SK-N-SH treated with all-trans-retinoic acid at 6 μM for 48 hours (cell line): ENCODE measurements at regions not wholly inside any gene's neighbourhood (a gene's known extent, or its start where the extent isn't known, plus 50 kb on each side); places are given as distances from the start of the nearest gene placed in this dataset.

ENCODE experiments used
- ATAC-seq: fragments of 200-7000 bp; cut with Tn5 transposase; 3 replicates; pipeline ENCODE4 v1.9.1; 2020; ENCODE audit warnings: mild to moderate bottlenecking, moderate library complexity
- ARNTL ChIP-seq: fragments of 450-650 bp; formaldehyde crosslinking; IDR thresholded peaks from 2 replicates; pipeline ENCODE4 v1.5.0; 2020; ENCODE audit warnings: low read depth, mild to moderate bottlenecking, moderate library complexity, borderline replicate concordance
- BACH2 ChIP-seq: fragments of 250-450 bp; sonication (Bioruptor Pico); IDR thresholded peaks from 2 replicates; pipeline ENCODE4 v1.9.0; 2021; ENCODE audit warnings: mild to moderate bottlenecking, borderline replicate concordance
- CSDC2 ChIP-seq: fragments of 250-450 bp; sonication (Bioruptor Pico); IDR thresholded peaks from 2 replicates; pipeline ENCODE4 v1.5.0; 2020; ENCODE audit warnings: mild to moderate bottlenecking, moderate library complexity
- CSRNP3 ChIP-seq: fragments of 250-450 bp; sonication (Bioruptor Pico); IDR thresholded peaks from 2 replicates; pipeline ENCODE4 v1.5.1; 2021; ENCODE audit warnings: mild to moderate bottlenecking, moderate library complexity
- ESRRG ChIP-seq: fragments of 250-450 bp; sonication (Bioruptor Pico); IDR thresholded peaks from 2 replicates; pipeline ENCODE4 v1.6.1; 2021; ENCODE audit warnings: mild to moderate bottlenecking
- GLIS3 ChIP-seq: fragments of 250-450 bp; sonication (Bioruptor Pico); IDR thresholded peaks from 2 replicates; pipeline ENCODE4 v1.5.0; 2020; ENCODE audit warnings: mild to moderate bottlenecking, moderate library complexity
- ISL1 ChIP-seq: fragments of 250-450 bp; sonication (Bioruptor Pico); IDR thresholded peaks from 2 replicates; pipeline ENCODE4 v2.1.2; 2022; ENCODE audit warnings: mild to moderate bottlenecking, moderate library complexity
- OSR1 ChIP-seq: fragments of 250-450 bp; sonication (Bioruptor Pico); IDR thresholded peaks from 2 replicates; pipeline ENCODE4 v1.8.0; 2022; ENCODE audit warnings: moderate library complexity, mild to moderate bottlenecking, inconsistent platforms
- PPARA ChIP-seq: fragments of 250-450 bp; sonication (Bioruptor Pico); IDR thresholded peaks from 2 replicates; pipeline ENCODE4 v1.5.0; 2020; ENCODE audit warnings: mild to moderate bottlenecking, borderline replicate concordance
- RARB ChIP-seq: fragments of 250-450 bp; sonication (Bioruptor Pico); IDR thresholded peaks from 2 replicates; pipeline ENCODE4 v1.8.0; 2021; ENCODE audit warnings: mild to moderate bottlenecking, moderate library complexity
- SNAI2 ChIP-seq: fragments of 250-450 bp; sonication (Bioruptor Pico); IDR thresholded peaks from 2 replicates; pipeline ENCODE4 v1.5.0; 2020; ENCODE audit warnings: mild to moderate bottlenecking, moderate library complexity
- TCF4 ChIP-seq: fragments of 250-450 bp; sonication (Bioruptor Pico); IDR thresholded peaks from 2 replicates; pipeline ENCODE4 v1.8.0; 2021; ENCODE audit warnings: mild to moderate bottlenecking, moderate library complexity, borderline replicate concordance
- TOX ChIP-seq: fragments of 250-450 bp; sonication (Bioruptor Pico); IDR thresholded peaks from 2 replicates; pipeline ENCODE4 v1.8.0; 2021; ENCODE audit warnings: mild to moderate bottlenecking, moderate library complexity, borderline replicate concordance
- ZC3H10 ChIP-seq: fragments of 250-450 bp; sonication (Bioruptor Pico); IDR thresholded peaks from 2 replicates; pipeline ENCODE4 v1.5.1; 2021; ENCODE audit warnings: mild to moderate bottlenecking, moderate library complexity
- ZFP3 ChIP-seq: fragments of 250-450 bp; sonication (Bioruptor Pico); IDR thresholded peaks from 2 replicates; pipeline ENCODE4 v1.5.0; 2020; ENCODE audit warnings: mild to moderate bottlenecking, moderate library complexity
- ZFP30 ChIP-seq: fragments of 450-650 bp; formaldehyde crosslinking; IDR thresholded peaks from 2 replicates; pipeline ENCODE4 v1.5.0; 2022; ENCODE audit warnings: mild to moderate bottlenecking, moderate library complexity
- ZNF565 ChIP-seq: fragments of 450-650 bp; formaldehyde crosslinking; conservative IDR thresholded peaks from 2 replicates; pipeline ENCODE4 v1.5.0; 2020; ENCODE audit warnings: low read depth, mild to moderate bottlenecking, moderate library complexity
- TF ChIP-seq, protein P1 (sequence below): fragments of 250-450 bp; sonication (Bioruptor Pico); IDR thresholded peaks from 2 replicates; pipeline ENCODE4 v1.8.0; 2020; ENCODE audit warnings: mild to moderate bottlenecking, moderate library complexity, borderline replicate concordance
- TF ChIP-seq, protein P2 (sequence below): fragments of 250-450 bp; sonication (Bioruptor Pico); IDR thresholded peaks from 2 replicates; pipeline ENCODE4 v1.8.0; 2021; ENCODE audit warnings: low read depth, mild to moderate bottlenecking, moderate library complexity, borderline replicate concordance
- TF ChIP-seq, protein P3 (sequence below): fragments of 250-450 bp; sonication (Bioruptor Pico); IDR thresholded peaks from 2 replicates; pipeline ENCODE4 v1.5.1; 2020; ENCODE audit warnings: low read depth, mild to moderate bottlenecking, moderate library complexity
- TF ChIP-seq, protein P4 (sequence below): fragments of 250-450 bp; sonication (Bioruptor Pico); IDR thresholded peaks from 2 replicates; pipeline ENCODE4 v1.5.0; 2020; ENCODE audit warnings: mild to moderate bottlenecking, moderate library complexity

GRCh38 chr17:54235571-54235970 is 412.8 kb downstream of the KIF2B start:
- no peak for ATAC-seq
- TF ChIP-seq CSDC2 (CRISPR knock-in tag): no peak

GRCh38 chr17:54237911-54238515 is 415.3 kb downstream of the KIF2B start:
- ATAC-seq: no peak
- TF ChIP-seq ISL1 (CRISPR knock-in tag) (no peak), TCF4 (CRISPR knock-in tag) (no peak), RARB (CRISPR knock-in tag) (no peak), CSRNP3 (CRISPR knock-in tag) (no peak), BACH2 (CRISPR knock-in tag) (no peak), ZNF565 (CRISPR knock-in tag) (no peak), ZC3H10 (no peak), PPARA (CRISPR knock-in tag) (no peak), OSR1 (no peak), ESRRG (CRISPR knock-in tag) (no peak), ZFP3 (CRISPR knock-in tag) (no peak), SNAI2 (no peak), GLIS3 (CRISPR knock-in tag) (no peak), ARNTL (CRISPR knock-in tag) (no peak), CSDC2 (CRISPR knock-in tag) (no peak), TOX (CRISPR knock-in tag) (no peak)
- TF ChIP-seq, protein P1, sequence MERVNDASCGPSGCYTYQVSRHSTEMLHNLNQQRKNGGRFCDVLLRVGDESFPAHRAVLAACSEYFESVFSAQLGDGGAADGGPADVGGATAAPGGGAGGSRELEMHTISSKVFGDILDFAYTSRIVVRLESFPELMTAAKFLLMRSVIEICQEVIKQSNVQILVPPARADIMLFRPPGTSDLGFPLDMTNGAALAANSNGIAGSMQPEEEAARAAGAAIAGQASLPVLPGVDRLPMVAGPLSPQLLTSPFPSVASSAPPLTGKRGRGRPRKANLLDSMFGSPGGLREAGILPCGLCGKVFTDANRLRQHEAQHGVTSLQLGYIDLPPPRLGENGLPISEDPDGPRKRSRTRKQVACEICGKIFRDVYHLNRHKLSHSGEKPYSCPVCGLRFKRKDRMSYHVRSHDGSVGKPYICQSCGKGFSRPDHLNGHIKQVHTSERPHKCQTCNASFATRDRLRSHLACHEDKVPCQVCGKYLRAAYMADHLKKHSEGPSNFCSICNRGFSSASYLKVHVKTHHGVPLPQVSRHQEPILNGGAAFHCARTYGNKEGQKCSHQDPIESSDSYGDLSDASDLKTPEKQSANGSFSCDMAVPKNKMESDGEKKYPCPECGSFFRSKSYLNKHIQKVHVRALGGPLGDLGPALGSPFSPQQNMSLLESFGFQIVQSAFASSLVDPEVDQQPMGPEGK (CRISPR knock-in tag): no peak
- TF ChIP-seq, protein P2, sequence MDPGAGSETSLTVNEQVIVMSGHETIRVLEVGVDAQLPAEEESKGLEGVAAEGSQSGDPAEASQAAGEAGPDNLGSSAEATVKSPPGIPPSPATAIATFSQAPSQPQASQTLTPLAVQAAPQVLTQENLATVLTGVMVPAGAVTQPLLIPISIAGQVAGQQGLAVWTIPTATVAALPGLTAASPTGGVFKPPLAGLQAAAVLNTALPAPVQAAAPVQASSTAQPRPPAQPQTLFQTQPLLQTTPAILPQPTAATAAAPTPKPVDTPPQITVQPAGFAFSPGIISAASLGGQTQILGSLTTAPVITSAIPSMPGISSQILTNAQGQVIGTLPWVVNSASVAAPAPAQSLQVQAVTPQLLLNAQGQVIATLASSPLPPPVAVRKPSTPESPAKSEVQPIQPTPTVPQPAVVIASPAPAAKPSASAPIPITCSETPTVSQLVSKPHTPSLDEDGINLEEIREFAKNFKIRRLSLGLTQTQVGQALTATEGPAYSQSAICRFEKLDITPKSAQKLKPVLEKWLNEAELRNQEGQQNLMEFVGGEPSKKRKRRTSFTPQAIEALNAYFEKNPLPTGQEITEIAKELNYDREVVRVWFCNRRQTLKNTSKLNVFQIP (CRISPR knock-in tag): no peak
- TF ChIP-seq, protein P3, sequence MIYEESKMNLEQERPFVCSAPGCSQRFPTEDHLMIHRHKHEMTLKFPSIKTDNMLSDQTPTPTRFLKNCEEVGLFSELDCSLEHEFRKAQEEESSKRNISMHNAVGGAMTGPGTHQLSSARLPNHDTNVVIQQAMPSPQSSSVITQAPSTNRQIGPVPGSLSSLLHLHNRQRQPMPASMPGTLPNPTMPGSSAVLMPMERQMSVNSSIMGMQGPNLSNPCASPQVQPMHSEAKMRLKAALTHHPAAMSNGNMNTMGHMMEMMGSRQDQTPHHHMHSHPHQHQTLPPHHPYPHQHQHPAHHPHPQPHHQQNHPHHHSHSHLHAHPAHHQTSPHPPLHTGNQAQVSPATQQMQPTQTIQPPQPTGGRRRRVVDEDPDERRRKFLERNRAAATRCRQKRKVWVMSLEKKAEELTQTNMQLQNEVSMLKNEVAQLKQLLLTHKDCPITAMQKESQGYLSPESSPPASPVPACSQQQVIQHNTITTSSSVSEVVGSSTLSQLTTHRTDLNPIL (CRISPR knock-in tag): no peak

DNA sequence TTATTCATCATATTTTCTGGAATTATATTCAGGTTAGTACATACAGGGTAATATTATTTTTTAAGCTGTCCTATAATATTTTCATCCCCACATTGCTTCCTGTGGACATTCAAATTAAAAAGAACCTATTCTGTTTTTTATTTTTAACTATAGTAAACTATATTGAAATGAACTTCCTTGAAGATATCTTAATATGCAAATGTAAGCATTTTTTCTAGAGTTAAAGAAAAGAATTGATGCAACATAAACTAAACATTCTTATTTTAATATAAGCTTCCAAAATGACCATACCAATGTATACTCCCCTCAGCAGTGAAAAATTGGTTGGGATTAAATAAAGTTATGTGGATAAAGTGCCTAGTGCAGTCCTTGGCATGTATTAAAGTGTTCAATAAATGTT is 416.6 kb downstream of the KIF2B start:
- ATAC-seq: no peak
- TF ChIP-seq, protein P3 (CRISPR knock-in tag): no peak
- TF ChIP-seq, protein P2 (CRISPR knock-in tag): no peak
- no peak for TF ChIP-seq BACH2 (CRISPR knock-in tag)
- no peak for TF ChIP-seq ZNF565 (CRISPR knock-in tag)
- no peak for TF ChIP-seq ARNTL (CRISPR knock-in tag)
- TF ChIP-seq SNAI2: no peak
- TF ChIP-seq ISL1 (CRISPR knock-in tag): no peak
- TF ChIP-seq TCF4 (CRISPR knock-in tag): no peak
- TF ChIP-seq TOX (CRISPR knock-in tag): no peak
- no peak for TF ChIP-seq ZFP3 (CRISPR knock-in tag)
- TF ChIP-seq PPARA (CRISPR knock-in tag): no peak
- no peak for TF ChIP-seq ZFP30 (CRISPR knock-in tag)
- TF ChIP-seq CSRNP3 (CRISPR knock-in tag): no peak
- no peak for TF ChIP-seq ZC3H10
- TF ChIP-seq, protein P4, sequence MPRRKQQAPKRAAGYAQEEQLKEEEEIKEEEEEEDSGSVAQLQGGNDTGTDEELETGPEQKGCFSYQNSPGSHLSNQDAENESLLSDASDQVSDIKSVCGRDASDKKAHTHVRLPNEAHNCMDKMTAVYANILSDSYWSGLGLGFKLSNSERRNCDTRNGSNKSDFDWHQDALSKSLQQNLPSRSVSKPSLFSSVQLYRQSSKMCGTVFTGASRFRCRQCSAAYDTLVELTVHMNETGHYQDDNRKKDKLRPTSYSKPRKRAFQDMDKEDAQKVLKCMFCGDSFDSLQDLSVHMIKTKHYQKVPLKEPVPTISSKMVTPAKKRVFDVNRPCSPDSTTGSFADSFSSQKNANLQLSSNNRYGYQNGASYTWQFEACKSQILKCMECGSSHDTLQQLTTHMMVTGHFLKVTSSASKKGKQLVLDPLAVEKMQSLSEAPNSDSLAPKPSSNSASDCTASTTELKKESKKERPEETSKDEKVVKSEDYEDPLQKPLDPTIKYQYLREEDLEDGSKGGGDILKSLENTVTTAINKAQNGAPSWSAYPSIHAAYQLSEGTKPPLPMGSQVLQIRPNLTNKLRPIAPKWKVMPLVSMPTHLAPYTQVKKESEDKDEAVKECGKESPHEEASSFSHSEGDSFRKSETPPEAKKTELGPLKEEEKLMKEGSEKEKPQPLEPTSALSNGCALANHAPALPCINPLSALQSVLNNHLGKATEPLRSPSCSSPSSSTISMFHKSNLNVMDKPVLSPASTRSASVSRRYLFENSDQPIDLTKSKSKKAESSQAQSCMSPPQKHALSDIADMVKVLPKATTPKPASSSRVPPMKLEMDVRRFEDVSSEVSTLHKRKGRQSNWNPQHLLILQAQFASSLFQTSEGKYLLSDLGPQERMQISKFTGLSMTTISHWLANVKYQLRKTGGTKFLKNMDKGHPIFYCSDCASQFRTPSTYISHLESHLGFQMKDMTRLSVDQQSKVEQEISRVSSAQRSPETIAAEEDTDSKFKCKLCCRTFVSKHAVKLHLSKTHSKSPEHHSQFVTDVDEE (CRISPR knock-in tag): no peak
- TF ChIP-seq RARB (CRISPR knock-in tag): no peak
- TF ChIP-seq GLIS3 (CRISPR knock-in tag): no peak
